Spleen (tissue), 7 donors: ENCODE measurements at regions not wholly inside any gene's neighbourhood (a gene's known extent, or its start where the extent isn't known, plus 50 kb on each side); places are given as distances from the start of the nearest gene placed in this dataset.

Experiments
- CTCF ChIP-seq, 11 experiments: fragments of 200-600 bp in 7 of 11; fragments of 450-650 bp in 4 of 11; sonication (generic) in 4 of 11; IDR thresholded peaks in 8 of 11; conservative IDR thresholded peaks in 3 of 11; 1 replicate in 7 of 11; 2 replicates in 4 of 11; pipeline versions ENCODE4 v1.4.0 to v1.8.0; 2016 to 2021; ENCODE audit warnings: antibody characterized with exemption in 11 of 11, inconsistent platforms in 4 of 11, mild to moderate bottlenecking in 1 of 11
- POLR2A ChIP-seq, 3 donors: fragments of 450-650 bp; IDR thresholded peaks; one replicate each; pipeline ENCODE4 v1.5.1; 2017; ENCODE audit warnings: antibody characterized with exemption in 3 of 3, mild to moderate bottlenecking in 1 of 3
- donor health status: DM: no; HTN: no; CAD: no; lungs with moderate emphysema.
- donor health status: DM: no; HTN: no; CAD: no.
- donor health status: DM: no; HTN: no; CAD: no.

- TF ChIP-seq CTCF (IDR thresholded peaks at IDR 0.05 in 8 of 11, conservative IDR thresholded peaks at IDR 0.05 in 3 of 11) (no peak), POLR2A (IDR thresholded peaks at IDR 0.05) (no peak)
These were observed 314.9 kb downstream of the TLE3 start for GRCh38 chr15:69782809-69783208.
